ENCODE measurements at regions not wholly inside any gene's neighbourhood (a gene's known extent, or its start where the extent isn't known, plus 50 kb on each side); places are given as distances from the start of the nearest gene placed in this dataset.

GRCh38 chr18:56468396-56468795 lies 170.0 kb downstream of the TXNL1 start:
- TF ChIP-seq, protein P1, sequence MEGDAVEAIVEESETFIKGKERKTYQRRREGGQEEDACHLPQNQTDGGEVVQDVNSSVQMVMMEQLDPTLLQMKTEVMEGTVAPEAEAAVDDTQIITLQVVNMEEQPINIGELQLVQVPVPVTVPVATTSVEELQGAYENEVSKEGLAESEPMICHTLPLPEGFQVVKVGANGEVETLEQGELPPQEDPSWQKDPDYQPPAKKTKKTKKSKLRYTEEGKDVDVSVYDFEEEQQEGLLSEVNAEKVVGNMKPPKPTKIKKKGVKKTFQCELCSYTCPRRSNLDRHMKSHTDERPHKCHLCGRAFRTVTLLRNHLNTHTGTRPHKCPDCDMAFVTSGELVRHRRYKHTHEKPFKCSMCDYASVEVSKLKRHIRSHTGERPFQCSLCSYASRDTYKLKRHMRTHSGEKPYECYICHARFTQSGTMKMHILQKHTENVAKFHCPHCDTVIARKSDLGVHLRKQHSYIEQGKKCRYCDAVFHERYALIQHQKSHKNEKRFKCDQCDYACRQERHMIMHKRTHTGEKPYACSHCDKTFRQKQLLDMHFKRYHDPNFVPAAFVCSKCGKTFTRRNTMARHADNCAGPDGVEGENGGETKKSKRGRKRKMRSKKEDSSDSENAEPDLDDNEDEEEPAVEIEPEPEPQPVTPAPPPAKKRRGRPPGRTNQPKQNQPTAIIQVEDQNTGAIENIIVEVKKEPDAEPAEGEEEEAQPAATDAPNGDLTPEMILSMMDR (IDR thresholded peaks at IDR 0.05; ENCODE audit: low read length), result no peak
- TF ChIP-seq EZH2 (optimal IDR thresholded peaks at IDR 0.05; ENCODE audit: low read depth, low read length) (no peak), EZH2phosphoT487 (IDR thresholded peaks at IDR 0.05; ENCODE audit: low read length) (no peak)

Data from MM.1S (cell line).